ENCODE measurements at regions not wholly inside any gene's neighbourhood (a gene's known extent, or its start where the extent isn't known, plus 50 kb on each side); places are given as distances from the start of the nearest gene placed in this dataset.
"Not testable (repeated sequence)": the region's sequence is repeated elsewhere in the genome, so short reads cannot be mapped to it uniquely, and the experiment has no call there.

GRCh38 chr11:109480251-109480650, 58.3 kb downstream of the C11orf87 start:
- in situ Hi-C loops (cut with HindIII; ENCODE audit: low pct_unique_long_range_greater_than_20kb, low sequenced_read_pairs), result no loop called here
- DNase-seq (ENCODE audit: low read depth, low spot score), result no peak

GRCh38 chr11:109486129-109486528, 64.1 kb downstream of the C11orf87 start:
- DNase-seq (ENCODE audit: low read depth, low spot score), result no peak
- in situ Hi-C loops (cut with HindIII; ENCODE audit: low pct_unique_long_range_greater_than_20kb, low sequenced_read_pairs), result no loop called here

GRCh38 chr11:109490953-109491635, 69.1 kb downstream of the C11orf87 start:
- in situ Hi-C loops (cut with HindIII; ENCODE audit: low pct_unique_long_range_greater_than_20kb, low sequenced_read_pairs), result no loop called here
- DNase-seq (ENCODE audit: low read depth, low spot score), result no peak

GRCh38 chr11:109506115-109506514, 84.1 kb downstream of the C11orf87 start:
- DNase-seq (ENCODE audit: low read depth, low spot score), result no peak
- in situ Hi-C loops (cut with HindIII; ENCODE audit: low pct_unique_long_range_greater_than_20kb, low sequenced_read_pairs), result no loop called here

- in situ Hi-C loops (cut with HindIII; ENCODE audit: low pct_unique_long_range_greater_than_20kb, low sequenced_read_pairs), result no loop called here
- DNase-seq (ENCODE audit: low read depth, low spot score), result no peak
These were observed 85.3 kb downstream of the C11orf87 start for GRCh38 chr11:109507331-109507730.

GRCh38 chr11:109507836-109508561, 86.0 kb downstream of the C11orf87 start:
- in situ Hi-C loops (cut with HindIII; ENCODE audit: low pct_unique_long_range_greater_than_20kb, low sequenced_read_pairs), result no loop called here
- no peak for DNase-seq (ENCODE audit: low read depth, low spot score)

- in situ Hi-C loops (cut with HindIII; ENCODE audit: low pct_unique_long_range_greater_than_20kb, low sequenced_read_pairs), result no loop called here
- no peak for DNase-seq (ENCODE audit: low read depth, low spot score)
These were observed 87.0 kb downstream of the C11orf87 start for GRCh38 chr11:109508943-109509342.

GRCh38 chr11:109510316-109510715, 88.3 kb downstream of the C11orf87 start:
- in situ Hi-C loops (cut with HindIII; ENCODE audit: low pct_unique_long_range_greater_than_20kb, low sequenced_read_pairs), result no loop called here
- no peak for DNase-seq (ENCODE audit: low read depth, low spot score)

- no peak for DNase-seq (ENCODE audit: low read depth, low spot score)
- in situ Hi-C loops (cut with HindIII; ENCODE audit: low pct_unique_long_range_greater_than_20kb, low sequenced_read_pairs), result no loop called here
These were observed 89.6 kb downstream of the C11orf87 start for GRCh38 chr11:109511598-109511997.

- in situ Hi-C loops (cut with HindIII; ENCODE audit: low pct_unique_long_range_greater_than_20kb, low sequenced_read_pairs), result no loop called here
- DNase-seq (ENCODE audit: low read depth, low spot score), result no peak
These were observed 90.3 kb downstream of the C11orf87 start for GRCh38 chr11:109512249-109512648.

GRCh38 chr11:109512680-109513079, 90.7 kb downstream of the C11orf87 start:
- no peak for DNase-seq (ENCODE audit: low read depth, low spot score)
- in situ Hi-C loops (cut with HindIII; ENCODE audit: low pct_unique_long_range_greater_than_20kb, low sequenced_read_pairs), result no loop called here

GRCh38 chr11:109514313-109515018, 92.5 kb downstream of the C11orf87 start:
- in situ Hi-C loops (cut with HindIII; ENCODE audit: low pct_unique_long_range_greater_than_20kb, low sequenced_read_pairs), result no loop called here
- DNase-seq (ENCODE audit: low read depth, low spot score), result no peak

- in situ Hi-C loops (cut with HindIII; ENCODE audit: low pct_unique_long_range_greater_than_20kb, low sequenced_read_pairs), result no loop called here
- DNase-seq (ENCODE audit: low read depth, low spot score), result no peak
These were observed 97.3 kb downstream of the C11orf87 start for GRCh38 chr11:109519253-109519652.

GRCh38 chr11:109521571-109522086, 99.6 kb downstream of the C11orf87 start:
- DNase-seq (ENCODE audit: low read depth, low spot score), result no peak
- in situ Hi-C loops (cut with HindIII; ENCODE audit: low pct_unique_long_range_greater_than_20kb, low sequenced_read_pairs), result no loop called here

GRCh38 chr11:109522116-109522755, 100.2 kb downstream of the C11orf87 start:
- in situ Hi-C loops (cut with HindIII; ENCODE audit: low pct_unique_long_range_greater_than_20kb, low sequenced_read_pairs), result no loop called here
- DNase-seq (ENCODE audit: low read depth, low spot score), result no peak

GRCh38 chr11:109525636-109526035, 103.6 kb downstream of the C11orf87 start:
- in situ Hi-C loops (cut with HindIII; ENCODE audit: low pct_unique_long_range_greater_than_20kb, low sequenced_read_pairs); DNase-seq (ENCODE audit: low read depth, low spot score): not testable (repeated sequence)

- in situ Hi-C loops (cut with HindIII; ENCODE audit: low pct_unique_long_range_greater_than_20kb, low sequenced_read_pairs), result no loop called here
- DNase-seq (ENCODE audit: low read depth, low spot score), result no peak
These were observed 104.1 kb downstream of the C11orf87 start for GRCh38 chr11:109526061-109526460.

- in situ Hi-C loops (cut with HindIII; ENCODE audit: low pct_unique_long_range_greater_than_20kb, low sequenced_read_pairs), result no loop called here
- DNase-seq (ENCODE audit: low read depth, low spot score), result no peak
These were observed 104.9 kb downstream of the C11orf87 start for GRCh38 chr11:109526931-109527330.

Measured in SK-MEL-5 (cell line).